ENCODE measurements at regions not wholly inside any gene's neighbourhood (a gene's known extent, or its start where the extent isn't known, plus 50 kb on each side); places are given as distances from the start of the nearest gene placed in this dataset.

DNA sequence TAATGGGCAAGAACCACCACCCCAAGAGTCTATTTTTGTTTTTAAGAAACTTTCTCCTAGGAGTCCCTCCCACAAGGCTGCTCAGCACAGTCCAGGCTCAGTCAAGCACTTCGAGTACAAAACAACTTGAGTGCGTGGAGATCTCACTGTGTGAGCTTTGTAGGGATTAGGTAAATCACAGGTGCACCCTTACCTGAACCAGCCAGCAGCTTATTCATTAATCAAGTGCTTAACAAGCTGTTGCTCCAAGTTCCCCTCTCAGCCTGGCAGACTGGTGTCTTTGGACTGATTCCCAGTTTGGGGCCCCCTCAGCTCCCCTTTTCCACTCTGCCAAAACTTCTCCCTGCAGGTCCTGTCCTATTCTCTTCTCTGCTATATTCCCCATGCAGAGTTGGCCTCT lies 133.1 kb downstream of the LY86 start:
- WGBS (ENCODE audit: insufficient coverage, low coverage, missing lambda C conversion rate), result 18% methylated on average over 2 of the region's 2 CpGs
- Histone ChIP-seq H3K9me3 (replicated peaks; ENCODE audit: control insufficient read depth, insufficient read depth, low read depth, low read length) (no peaks in the 10 kb centered on the region), H3K36me3 (ENCODE audit: control insufficient read depth, insufficient read depth, low read length) (no peaks in the 10 kb centered on the region), H3K9ac (ENCODE audit: insufficient read depth in 1 of 2, low read depth in 2 of 2, low read length in 2 of 2) (no peak overlapping the region), H3K79me2 (ENCODE audit: control insufficient read depth, insufficient read depth, low read length) (no peaks in the 10 kb centered on the region), H3K4me2 (ENCODE audit: insufficient read depth, low read length) (no peak overlapping the region), H3K4me3 (no peak overlapping the region), H2AFZ (ENCODE audit: low read depth, low read length) (peak overlapping the region; percentile 25; the same call in 1 of the 2 replicates), H3K27ac (ENCODE audit: extremely low read depth, low read depth, low read length) (no peak overlapping the region), H3K27me3 (ENCODE audit: control insufficient read depth in 2 of 2, insufficient read depth in 2 of 2, low read length in 2 of 2) (no peaks in the 10 kb centered on the region), H4K20me1 (replicated peaks; ENCODE audit: control insufficient read depth, insufficient read depth, low read length) (no peaks in the 10 kb centered on the region), H3K9me1 (ENCODE audit: control insufficient read depth, insufficient read depth, low read length) (no peaks in the 10 kb centered on the region), H3K4me1 (replicated peaks in 1 of 2; ENCODE audit: control insufficient read depth in 2 of 2, insufficient read depth in 2 of 2, low read length in 2 of 2) (peaks cover 10 to 19% of the 10 kb centered on the region in 2 experiments; a peak in 4 of 5 replicates)
- DNase-seq (ENCODE audit: extremely low read depth in 1 of 4, low spot score in 3 of 4), result no peak
- intact Hi-C loops (cut with micrococcal nuclease) (no loop called here), in situ Hi-C loops (cut with MboI) (loop anchor here (10.0 kb wide), 1 partner anchor 893 kb away; no protein-coding TSS in a partner anchor)
- no peak for ATAC-seq
- BruUV-seq (replicated peaks), result no TSS peak
- no peak for FAIRE-seq
- POLR2A ChIA-PET, result interaction anchor here (0.6 to 3.1 kb wide), 3 partner anchors 9 to 249 kb away, joined by 3 to 9 read pairs (median 4); no protein-coding TSS in a partner anchor
- CTCF ChIA-PET (ENCODE audit: low intra/inter-chr PET ratio), result interaction anchor here (1.1 kb wide), 1 partner anchor 894 kb away, joined by 3 read pairs; no protein-coding TSS in a partner anchor
- no peak for TF ChIP-seq THRAP3 (IDR thresholded peaks at IDR 0.05; ENCODE audit: borderline replicate concordance)
- TF ChIP-seq, protein P1, sequence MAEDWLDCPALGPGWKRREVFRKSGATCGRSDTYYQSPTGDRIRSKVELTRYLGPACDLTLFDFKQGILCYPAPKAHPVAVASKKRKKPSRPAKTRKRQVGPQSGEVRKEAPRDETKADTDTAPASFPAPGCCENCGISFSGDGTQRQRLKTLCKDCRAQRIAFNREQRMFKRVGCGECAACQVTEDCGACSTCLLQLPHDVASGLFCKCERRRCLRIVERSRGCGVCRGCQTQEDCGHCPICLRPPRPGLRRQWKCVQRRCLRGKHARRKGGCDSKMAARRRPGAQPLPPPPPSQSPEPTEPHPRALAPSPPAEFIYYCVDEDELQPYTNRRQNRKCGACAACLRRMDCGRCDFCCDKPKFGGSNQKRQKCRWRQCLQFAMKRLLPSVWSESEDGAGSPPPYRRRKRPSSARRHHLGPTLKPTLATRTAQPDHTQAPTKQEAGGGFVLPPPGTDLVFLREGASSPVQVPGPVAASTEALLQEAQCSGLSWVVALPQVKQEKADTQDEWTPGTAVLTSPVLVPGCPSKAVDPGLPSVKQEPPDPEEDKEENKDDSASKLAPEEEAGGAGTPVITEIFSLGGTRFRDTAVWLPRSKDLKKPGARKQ (CRISPR knock-in tag; IDR thresholded peaks at IDR 0.05), result no peak
- no peak for TF ChIP-seq GATAD2A (IDR thresholded peaks at IDR 0.05)
- TF ChIP-seq CREM (IDR thresholded peaks at IDR 0.05; ENCODE audit: low read depth), result no peak
- TF ChIP-seq FOXJ3 (CRISPR knock-in tag; IDR thresholded peaks at IDR 0.05), result no peak
- no peak for TF ChIP-seq GTF2A2 (tag; IDR thresholded peaks at IDR 0.05)
- no peak for TF ChIP-seq ZNF184 (CRISPR knock-in tag; IDR thresholded peaks at IDR 0.05)
- TF ChIP-seq TOE1 (IDR thresholded peaks at IDR 0.05; ENCODE audit: borderline replicate concordance), result no peak
- TF ChIP-seq TOE1 (CRISPR knock-in tag; IDR thresholded peaks at IDR 0.05; ENCODE audit: borderline replicate concordance, low read depth), result no peak
- no peak for TF ChIP-seq RBM25 (IDR thresholded peaks at IDR 0.05; ENCODE audit: low read depth, low read length, severe bottlenecking)
- TF ChIP-seq, protein P2, sequence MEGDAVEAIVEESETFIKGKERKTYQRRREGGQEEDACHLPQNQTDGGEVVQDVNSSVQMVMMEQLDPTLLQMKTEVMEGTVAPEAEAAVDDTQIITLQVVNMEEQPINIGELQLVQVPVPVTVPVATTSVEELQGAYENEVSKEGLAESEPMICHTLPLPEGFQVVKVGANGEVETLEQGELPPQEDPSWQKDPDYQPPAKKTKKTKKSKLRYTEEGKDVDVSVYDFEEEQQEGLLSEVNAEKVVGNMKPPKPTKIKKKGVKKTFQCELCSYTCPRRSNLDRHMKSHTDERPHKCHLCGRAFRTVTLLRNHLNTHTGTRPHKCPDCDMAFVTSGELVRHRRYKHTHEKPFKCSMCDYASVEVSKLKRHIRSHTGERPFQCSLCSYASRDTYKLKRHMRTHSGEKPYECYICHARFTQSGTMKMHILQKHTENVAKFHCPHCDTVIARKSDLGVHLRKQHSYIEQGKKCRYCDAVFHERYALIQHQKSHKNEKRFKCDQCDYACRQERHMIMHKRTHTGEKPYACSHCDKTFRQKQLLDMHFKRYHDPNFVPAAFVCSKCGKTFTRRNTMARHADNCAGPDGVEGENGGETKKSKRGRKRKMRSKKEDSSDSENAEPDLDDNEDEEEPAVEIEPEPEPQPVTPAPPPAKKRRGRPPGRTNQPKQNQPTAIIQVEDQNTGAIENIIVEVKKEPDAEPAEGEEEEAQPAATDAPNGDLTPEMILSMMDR (IDR thresholded peaks at IDR 0.05 in 2 of 3, conservative IDR thresholded peaks at IDR 0.05 in 1 of 3; ENCODE audit: insufficient read depth in 2 of 3, low read depth in 1 of 3, low read length in 3 of 3), result no peak
- TF ChIP-seq ZNF165 (CRISPR knock-in tag; IDR thresholded peaks at IDR 0.05; ENCODE audit: borderline replicate concordance), result no peak
- TF ChIP-seq POLR2AphosphoS2 (IDR thresholded peaks at IDR 0.05; ENCODE audit: low read length), result no peak
- TF ChIP-seq TRIM24 (IDR thresholded peaks at IDR 0.05), result no peak
- TF ChIP-seq CHCHD3 (CRISPR knock-in tag; IDR thresholded peaks at IDR 0.05), result no peak

Measured in K562 (cell line).